AG04449 (cell line): ENCODE measurements at regions not wholly inside any gene's neighbourhood (a gene's known extent, or its start where the extent isn't known, plus 50 kb on each side); places are given as distances from the start of the nearest gene placed in this dataset.

Experiments
- CTCF ChIA-PET: fragments of 350-600 bp; formaldehyde crosslinking; extraction: SDS; loops from one replicate; lab custom pipeline; 2021; ENCODE audit warnings: antibody characterized with exemption; lab: Yijun Ruan, JAX
- POLR2A ChIA-PET: fragments of 400-600, 350-600 bp; formaldehyde crosslinking; extraction: SDS; loops from one replicate; lab custom pipeline; 2020; ENCODE audit warnings: antibody characterized with exemption, inconsistent platforms; lab: Yijun Ruan, JAX
- DNase-seq: peaks from one replicate; pipeline ENCODE4 v3.0.0-alpha.2; 2010; ENCODE audit warnings: low read depth, low spot score
- H3K4me3 ChIP-seq: 2 replicates; pipeline ENCODE4 v1.5.1; 2011; ENCODE audit warnings: low read depth, mild to moderate bottlenecking, control low read depth, low read length
- TF ChIP-seq, protein P1 (sequence below): IDR thresholded peaks from one replicate; pipeline ENCODE4 v1.5.1; 2011; ENCODE audit warnings: mild to moderate bottlenecking, moderate library complexity, low read length, control low read depth, inconsistent platforms; ENCODE audit not compliant: insufficient read depth; ENCODE audit errors: missing control alignments

DNA sequence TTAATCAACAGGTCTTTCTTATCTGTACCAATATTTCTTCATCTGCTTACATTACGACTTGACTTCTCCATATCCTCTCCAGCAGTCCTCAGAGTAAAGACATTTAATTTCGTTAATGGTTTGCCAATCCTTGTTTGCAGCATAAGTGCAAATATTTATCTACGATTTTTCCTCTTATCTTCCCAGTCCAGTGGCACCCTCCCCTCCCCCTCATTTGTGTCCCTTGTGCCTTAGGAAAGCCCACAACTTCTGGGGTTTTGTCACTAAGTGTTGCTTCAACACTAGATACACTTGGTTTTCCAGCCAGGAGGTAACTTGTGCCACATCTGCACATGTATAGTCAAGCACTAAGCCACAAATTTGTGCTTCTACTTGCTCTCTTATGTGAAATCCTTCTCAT is 327.2 kb downstream of the CBLN4 start:
- TF ChIP-seq, protein P1, sequence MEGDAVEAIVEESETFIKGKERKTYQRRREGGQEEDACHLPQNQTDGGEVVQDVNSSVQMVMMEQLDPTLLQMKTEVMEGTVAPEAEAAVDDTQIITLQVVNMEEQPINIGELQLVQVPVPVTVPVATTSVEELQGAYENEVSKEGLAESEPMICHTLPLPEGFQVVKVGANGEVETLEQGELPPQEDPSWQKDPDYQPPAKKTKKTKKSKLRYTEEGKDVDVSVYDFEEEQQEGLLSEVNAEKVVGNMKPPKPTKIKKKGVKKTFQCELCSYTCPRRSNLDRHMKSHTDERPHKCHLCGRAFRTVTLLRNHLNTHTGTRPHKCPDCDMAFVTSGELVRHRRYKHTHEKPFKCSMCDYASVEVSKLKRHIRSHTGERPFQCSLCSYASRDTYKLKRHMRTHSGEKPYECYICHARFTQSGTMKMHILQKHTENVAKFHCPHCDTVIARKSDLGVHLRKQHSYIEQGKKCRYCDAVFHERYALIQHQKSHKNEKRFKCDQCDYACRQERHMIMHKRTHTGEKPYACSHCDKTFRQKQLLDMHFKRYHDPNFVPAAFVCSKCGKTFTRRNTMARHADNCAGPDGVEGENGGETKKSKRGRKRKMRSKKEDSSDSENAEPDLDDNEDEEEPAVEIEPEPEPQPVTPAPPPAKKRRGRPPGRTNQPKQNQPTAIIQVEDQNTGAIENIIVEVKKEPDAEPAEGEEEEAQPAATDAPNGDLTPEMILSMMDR = no peak
- no peak overlapping the region for H3K4me3 ChIP-seq
- no peak for DNase-seq
- ChIA-PET POLR2A (no interaction called here), CTCF (no interaction called here)

DNA sequence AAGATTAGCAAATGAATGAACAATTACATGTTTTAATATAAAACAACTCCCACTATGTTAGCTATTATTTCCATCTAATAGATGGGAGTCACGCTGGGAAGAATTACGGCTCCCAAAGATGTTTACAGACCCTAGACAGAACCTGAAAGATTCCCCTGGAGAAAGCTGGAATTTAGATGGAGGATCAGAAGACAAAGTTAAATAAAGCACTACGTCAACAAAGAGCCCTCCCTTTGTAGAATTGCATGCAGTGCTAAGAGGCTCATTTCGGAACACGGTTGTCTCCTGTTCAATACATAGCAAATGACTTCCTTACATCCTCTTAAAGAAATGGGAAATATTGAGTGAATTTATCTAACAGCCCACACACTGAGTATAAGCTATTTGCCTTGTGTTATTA is 328.3 kb downstream of the CBLN4 start:
- TF ChIP-seq, protein P1 = no peak
- no peak for DNase-seq
- POLR2A ChIA-PET = no interaction called here
- no peak overlapping the region for H3K4me3 ChIP-seq
- CTCF ChIA-PET = no interaction called here

DNA sequence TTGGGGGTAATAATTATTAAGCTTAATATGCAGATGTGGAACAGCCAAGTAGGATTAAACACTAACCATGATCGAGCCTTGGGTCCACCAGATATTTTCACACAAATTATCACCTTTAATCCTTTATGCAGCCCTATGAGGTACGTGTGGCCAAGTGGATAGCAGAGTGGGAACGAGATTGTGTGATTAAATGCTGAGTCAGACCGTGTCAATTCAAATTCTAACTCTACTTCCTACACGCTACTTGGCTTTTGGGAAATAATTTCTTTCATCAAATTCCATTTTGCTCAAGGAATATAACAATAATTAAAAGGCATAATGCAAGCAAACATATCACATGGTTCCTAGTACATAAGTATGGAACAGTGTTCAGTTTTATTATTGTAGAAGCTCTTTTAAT is 329.2 kb downstream of the CBLN4 start:
- no peak overlapping the region for H3K4me3 ChIP-seq
- TF ChIP-seq, protein P1 = no peak
- no peak for DNase-seq
- ChIA-PET POLR2A (no interaction called here), CTCF (no interaction called here)

DNA sequence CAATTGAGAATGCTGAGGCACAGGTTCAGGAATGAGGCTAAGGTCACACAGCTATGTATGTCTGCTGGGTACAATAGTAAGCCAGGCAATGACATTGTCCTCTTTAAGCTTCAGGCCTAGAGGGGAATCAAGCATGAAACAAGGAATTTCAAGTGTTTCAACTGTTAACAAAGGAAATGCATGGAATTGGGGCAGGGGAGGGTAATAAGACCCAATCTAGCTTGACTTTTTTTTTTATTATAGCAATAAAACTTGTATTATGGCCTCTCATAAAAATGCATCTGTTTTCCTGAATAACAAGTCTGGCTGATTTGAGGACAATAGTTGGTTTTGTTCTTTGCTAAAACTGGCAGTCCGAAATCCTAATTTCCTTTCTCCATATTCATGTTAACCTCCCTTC is 336.7 kb downstream of the CBLN4 start:
- no peak overlapping the region for H3K4me3 ChIP-seq
- POLR2A ChIA-PET = no interaction called here
- CTCF ChIA-PET = no interaction called here
- no peak for DNase-seq
- TF ChIP-seq, protein P1 = no peak

DNA sequence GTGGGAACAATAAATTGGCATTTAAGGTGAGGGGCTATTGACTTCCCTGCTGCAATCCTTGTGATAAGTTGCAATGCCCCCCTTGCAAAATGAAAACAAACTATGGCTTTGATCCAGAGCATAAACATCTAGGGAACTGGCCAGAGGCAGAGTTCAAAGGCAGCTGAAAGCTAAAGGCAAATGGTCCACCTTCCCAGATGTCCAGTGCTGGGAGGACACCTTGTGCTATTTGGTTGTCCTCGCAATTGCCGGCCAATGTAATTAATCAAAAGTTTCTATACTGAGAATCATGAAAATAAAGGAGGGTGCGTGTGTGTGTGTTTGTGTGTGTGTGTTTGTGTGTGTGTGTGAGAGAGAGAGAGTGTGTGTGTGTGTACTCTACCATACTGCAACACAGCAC is 337.4 kb downstream of the CBLN4 start:
- DNase-seq = no peak
- TF ChIP-seq, protein P1 = no peak
- ChIA-PET POLR2A (no interaction called here), CTCF (no interaction called here)
- no peak overlapping the region for H3K4me3 ChIP-seq

DNA sequence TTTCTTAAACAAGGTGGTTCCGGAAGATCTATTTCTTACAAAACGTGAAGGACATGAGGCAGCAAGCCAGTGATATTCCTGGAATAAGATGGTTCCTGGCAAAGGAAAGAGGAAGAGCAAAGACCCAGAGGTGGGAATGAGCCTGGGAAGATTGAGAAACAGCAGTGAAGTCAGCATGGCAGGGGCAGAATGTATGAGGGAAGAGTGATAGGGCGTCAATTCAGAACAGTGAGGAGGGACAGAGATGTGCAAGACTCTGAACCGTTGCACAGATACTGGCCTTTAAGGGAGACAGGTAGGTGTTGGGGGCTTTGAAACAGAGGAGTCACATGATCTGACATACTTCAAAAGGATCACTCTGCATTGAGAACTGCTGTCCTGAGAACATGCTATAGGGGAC is 338.3 kb downstream of the CBLN4 start:
- TF ChIP-seq, protein P1 = no peak
- DNase-seq = no peak
- ChIA-PET CTCF (no interaction called here), POLR2A (no interaction called here)
- H3K4me3 ChIP-seq = no peak overlapping the region
